CD4-positive, alpha-beta T cell treated with Interleukin-1 beta for 1 hour (primary cell): ENCODE measurements at regions not wholly inside any gene's neighbourhood (a gene's known extent, or its start where the extent isn't known, plus 50 kb on each side); places are given as distances from the start of the nearest gene placed in this dataset.

ENCODE experiments used
- DNase-seq, 2 donors: peaks; one replicate each; pipeline ENCODE4 v3.0.0-alpha.2; 2020 to 2022

DNA sequence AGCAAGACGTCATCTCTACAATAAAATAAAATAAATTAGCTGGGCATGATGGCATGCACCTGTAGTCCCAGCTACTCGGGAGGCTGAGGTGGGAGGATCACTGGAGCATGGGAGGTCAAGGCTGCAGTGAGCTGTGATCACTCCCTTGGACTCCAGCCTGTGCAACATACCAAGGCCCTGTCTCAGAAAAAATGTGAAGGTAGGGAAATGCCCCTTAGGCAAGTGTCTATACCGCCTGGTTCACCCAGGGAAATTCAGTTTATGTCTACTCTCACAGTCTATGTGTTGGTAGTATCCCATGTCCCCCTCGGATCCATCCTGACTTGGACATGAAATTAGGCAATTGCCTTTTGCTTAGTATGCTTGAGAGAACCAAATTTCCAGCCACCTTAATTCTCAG, 88.4 kb upstream of the TMEM132C start:
- DNase-seq, result no peak

DNA sequence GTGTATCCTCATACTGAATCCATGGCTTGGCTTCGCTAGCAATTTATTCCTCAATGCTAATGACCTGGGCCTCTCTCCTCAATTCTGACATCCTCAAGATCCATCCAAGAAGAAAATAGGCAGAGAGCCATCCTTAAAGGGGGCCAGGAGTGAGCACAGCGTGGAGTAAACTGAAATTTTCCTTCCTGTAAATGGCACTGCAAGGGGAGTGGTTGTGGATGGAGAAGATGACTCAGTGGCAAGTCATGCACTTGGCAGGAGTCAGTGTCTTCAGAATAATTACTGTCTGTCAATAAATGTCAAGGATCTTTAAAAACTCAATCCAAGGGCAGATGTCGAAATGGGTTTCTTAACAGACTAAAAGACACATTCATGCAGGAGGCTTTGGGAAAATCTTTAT, 88.0 kb upstream of the TMEM132C start:
- DNase-seq, result no peak

- DNase-seq, result no peak
Observed at GRCh38 chr12:128180166-128180565, 86.8 kb upstream of the TMEM132C start.

- no peak for DNase-seq
Observed at GRCh38 chr12:128190052-128190451, 76.9 kb upstream of the TMEM132C start.

GRCh38 chr12:128190614-128191013, 76.4 kb upstream of the TMEM132C start:
- no peak for DNase-seq

DNA sequence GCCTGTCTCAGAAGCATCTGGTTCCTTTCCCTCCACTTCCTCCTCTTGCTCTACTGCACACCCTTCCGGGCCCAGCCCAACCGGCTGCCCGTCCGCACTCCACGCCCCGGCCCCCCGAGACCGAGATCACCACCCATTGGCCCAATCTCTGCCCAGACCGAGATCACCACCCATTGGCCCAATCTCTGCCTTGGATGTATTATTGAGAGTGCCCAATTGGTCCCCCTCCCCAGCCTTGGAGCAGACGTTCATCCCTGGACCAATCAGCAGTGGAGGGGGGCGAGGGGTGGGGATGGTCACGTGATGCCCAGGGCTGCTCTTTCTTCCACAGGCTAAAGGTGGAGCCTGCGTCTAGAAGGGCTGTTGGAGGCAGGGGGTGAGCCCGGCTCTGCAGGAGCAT, 75.6 kb upstream of the TMEM132C start:
- no peak for DNase-seq

- DNase-seq, result no peak
Observed at GRCh38 chr12:128204711-128205110, 62.3 kb upstream of the TMEM132C start.

DNA sequence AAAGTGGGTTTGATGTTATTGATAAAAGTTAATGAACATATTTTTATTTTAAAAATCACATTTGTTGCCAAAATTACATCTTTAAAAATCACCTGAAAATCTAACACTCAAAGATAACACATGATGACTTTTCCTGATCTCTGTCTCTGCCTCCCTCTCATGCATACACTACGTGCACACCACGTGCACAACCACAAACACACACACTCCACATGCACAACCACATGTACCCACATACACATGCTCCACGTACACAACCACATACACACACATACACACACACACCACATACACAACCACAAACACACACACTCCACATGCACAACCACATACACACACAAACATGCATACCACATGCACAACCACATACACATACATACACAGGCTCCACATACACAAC, 61.8 kb upstream of the TMEM132C start:
- DNase-seq, result no peak

DNA sequence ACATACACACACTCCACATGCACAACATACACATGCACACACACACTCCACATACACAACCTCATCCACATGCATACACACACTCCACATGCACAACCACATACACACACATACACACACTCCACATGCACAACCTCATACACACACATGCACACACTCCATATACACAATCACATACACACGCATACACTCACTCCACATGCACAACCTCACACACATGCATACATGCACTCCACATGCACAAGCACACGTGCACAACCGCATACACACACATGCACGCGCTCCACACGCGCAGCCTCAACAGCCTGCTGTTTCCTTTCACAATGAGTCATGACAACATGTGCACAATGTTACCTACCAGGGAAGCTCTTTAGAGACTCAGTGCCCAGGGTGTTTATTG, 61.2 kb upstream of the TMEM132C start:
- no peak for DNase-seq
